K562 (cell line): ENCODE measurements at regions not wholly inside any gene's neighbourhood (a gene's known extent, or its start where the extent isn't known, plus 50 kb on each side); places are given as distances from the start of the nearest gene placed in this dataset.
A peak's percentile ranks its signal among the peaks of the same experiment; 100 is the strongest.

ENCODE experiments used
- ARID3A ChIP-seq: IDR thresholded peaks from 2 replicates; pipeline ENCODE4 v1.6.1; 2012; ENCODE audit warnings: low read depth, low read length, improper control_type of control experiment, borderline replicate concordance
- ATF1 ChIP-seq, 2 experiments: fragments of 450-650 bp in 1 of 2; IDR thresholded peaks; 2 replicates each; pipeline ENCODE4 v1.6.1; 2016; ENCODE audit warnings: missing compliant biosample characterization in 1 of 2, missing genetic modification characterization in 1 of 2
- BCL6 ChIP-seq: fragments of 250-450 bp; sonication (Bioruptor Pico); IDR thresholded peaks from 2 replicates; pipeline ENCODE4 v1.4.0; 2020
- E2F3 ChIP-seq: fragments of 250-450 bp; sonication (Bioruptor Pico); IDR thresholded peaks from 2 replicates; pipeline ENCODE4 v1.4.0; 2020; ENCODE audit warnings: mild to moderate bottlenecking
- EP300 ChIP-seq: IDR thresholded peaks from 2 replicates; pipeline ENCODE4 v1.6.1; 2012; ENCODE audit warnings: low read length, improper control_type of control experiment
- EP400 ChIP-seq: fragments of 450-650 bp; IDR thresholded peaks from 2 replicates; pipeline ENCODE4 v1.6.1; 2017; ENCODE audit warnings: antibody characterized with exemption, mild to moderate bottlenecking, moderate library complexity
- FOXK1 ChIP-seq: sonication (generic); formaldehyde crosslinking; IDR thresholded peaks from 2 replicates; pipeline ENCODE4 v1.8.0; 2022; ENCODE audit warnings: missing genetic modification reagents, mild to moderate bottlenecking, borderline replicate concordance
- HDAC3 ChIP-seq: fragments of 450-650 bp; IDR thresholded peaks from 2 replicates; pipeline ENCODE4 v1.6.1; 2018; ENCODE audit warnings: borderline replicate concordance, mild to moderate bottlenecking, moderate library complexity; ENCODE audit not compliant: partially characterized antibody
- HIVEP1 ChIP-seq: fragments of 250-450 bp; sonication (Bioruptor Pico); IDR thresholded peaks from 2 replicates; pipeline ENCODE4 v1.4.0; 2020; ENCODE audit warnings: mild to moderate bottlenecking
- KAT7 ChIP-seq: sonication (generic); formaldehyde crosslinking; IDR thresholded peaks from 2 replicates; pipeline ENCODE4 v1.8.0; 2022; ENCODE audit warnings: missing genetic modification reagents, mild to moderate bottlenecking, borderline replicate concordance
- MAFK ChIP-seq: IDR thresholded peaks from 2 replicates; pipeline ENCODE4 v1.6.1; 2011; ENCODE audit warnings: low read length, improper control_type of control experiment
- NONO ChIP-seq, 2 experiments: fragments of 200-400 bp in 1 of 2; fragments of 450-650 bp in 1 of 2; formaldehyde crosslinking in 1 of 2; IDR thresholded peaks; 2 replicates each; pipeline ENCODE4 v1.6.1; 2017; ENCODE audit warnings: low read depth in 2 of 2, mild to moderate bottlenecking in 2 of 2, moderate library complexity in 2 of 2, low read length in 1 of 2
- POU5F1 ChIP-seq: fragments of 150-350 bp; IDR thresholded peaks from 2 replicates; pipeline ENCODE4 v1.6.1; 2014; ENCODE audit warnings: borderline replicate concordance, low read length, low read depth, mild to moderate bottlenecking; ENCODE audit not compliant: partially characterized antibody
- RBM39 ChIP-seq: fragments of 200-400 bp; formaldehyde crosslinking; optimal IDR thresholded peaks from 2 replicates; pipeline ENCODE3; 2018; ENCODE audit warnings: low read depth, low read length
- SIN3B ChIP-seq: fragments of 450-650 bp; IDR thresholded peaks from 2 replicates; pipeline ENCODE4 v1.6.1; 2017; ENCODE audit warnings: low read depth, mild to moderate bottlenecking, moderate library complexity
- TAL1 ChIP-seq: fragments of 450-650 bp; IDR thresholded peaks from 2 replicates; pipeline ENCODE4 v1.6.1; 2016; ENCODE audit warnings: mild to moderate bottlenecking
- TCFL5 ChIP-seq: fragments of 250-450 bp; sonication (Bioruptor Pico); conservative IDR thresholded peaks from 2 replicates; pipeline ENCODE4 v1.6.1; 2021; ENCODE audit warnings: mild to moderate bottlenecking, moderate library complexity, matching md5 sums
- ZC3H11A ChIP-seq: IDR thresholded peaks from 2 replicates; pipeline ENCODE4 v1.6.1; 2012; ENCODE audit warnings: low read depth, low read length, improper control_type of control experiment
- ZNF239 ChIP-seq: fragments of 250-450 bp; sonication (Bioruptor Pico); IDR thresholded peaks from 2 replicates; pipeline ENCODE4 v1.4.0; 2020; ENCODE audit warnings: mild to moderate bottlenecking
- ZNF324 ChIP-seq: fragments of 250-450 bp; sonication (Bioruptor Pico); IDR thresholded peaks from 2 replicates; pipeline ENCODE4 v1.4.0; 2020; ENCODE audit warnings: mild to moderate bottlenecking
- ZNF592 ChIP-seq: fragments of 450-650 bp; IDR thresholded peaks from 2 replicates; pipeline ENCODE4 v1.6.1; 2017; ENCODE audit warnings: antibody characterized with exemption, mild to moderate bottlenecking
- ZNF764 ChIP-seq: fragments of 250-450 bp; sonication (Bioruptor Pico); IDR thresholded peaks from 2 replicates; pipeline ENCODE4 v1.4.0; 2020; ENCODE audit warnings: low read depth, mild to moderate bottlenecking, moderate library complexity

GRCh38 chr21:45592208-45592619, 50.0 kb upstream of the SLC19A1 start (continued):
- TF ChIP-seq E2F3 (CRISPR knock-in tag) = no peak
- no peak for TF ChIP-seq ZNF764
- TF ChIP-seq ZNF324 = no peak
- TF ChIP-seq NONO (IDR thresholded peaks at IDR 0.05; ENCODE audit: low read depth in 2 of 2, low read length in 1 of 2) = no peak
- TF ChIP-seq RBM39 = no peak
- no peak for TF ChIP-seq ZNF239 (CRISPR knock-in tag)
- no peak for TF ChIP-seq HIVEP1 (CRISPR knock-in tag)
- peak; percentile 90 for TF ChIP-seq MAFK
- no peak for TF ChIP-seq ATF1 (CRISPR knock-in tag; IDR thresholded peaks at IDR 0.05)
- peak; percentile 85 for TF ChIP-seq ATF1 (tag; IDR thresholded peaks at IDR 0.05)
- TF ChIP-seq ZC3H11A = no peak
- peak; percentile 76; the same call in 1 of the 2 replicates for TF ChIP-seq EP300
- 0 out of 2 replicates have a peak, but pooled peaks have one; percentile 6 for TF ChIP-seq TAL1
- no peak for TF ChIP-seq TCFL5 (CRISPR knock-in tag)
- TF ChIP-seq POU5F1 = no peak
- TF ChIP-seq ARID3A = peak; percentile 75; the same call in 1 of the 2 replicates
- no peak for TF ChIP-seq KAT7 (CRISPR knock-in tag)
- peak; percentile 61; the same call in 1 of the 2 replicates for TF ChIP-seq EP400
- TF ChIP-seq HDAC3 = no peak
- TF ChIP-seq SIN3B = no peak
- no peak for TF ChIP-seq FOXK1 (CRISPR knock-in tag)
- TF ChIP-seq ZNF592 = peak; percentile 57
- TF ChIP-seq BCL6 (CRISPR knock-in tag) = no peak
